ENCODE measurements at regions not wholly inside any gene's neighbourhood (a gene's known extent, or its start where the extent isn't known, plus 50 kb on each side); places are given as distances from the start of the nearest gene placed in this dataset. TPM values are rescaled to one million over a fixed set of nuclear protein-coding genes. Genes with fewer than 3 reads are reported as not detected.

GRCh38 chr3:18481946-18482548 is 56.9 kb upstream of the SATB1 start (continued):
- TF ChIP-seq EGR1 (IDR thresholded peaks at IDR 0.05; ENCODE audit: low read depth in 2 of 2) (no peak), MAX (IDR thresholded peaks at IDR 0.05) (no peak)

DNA sequence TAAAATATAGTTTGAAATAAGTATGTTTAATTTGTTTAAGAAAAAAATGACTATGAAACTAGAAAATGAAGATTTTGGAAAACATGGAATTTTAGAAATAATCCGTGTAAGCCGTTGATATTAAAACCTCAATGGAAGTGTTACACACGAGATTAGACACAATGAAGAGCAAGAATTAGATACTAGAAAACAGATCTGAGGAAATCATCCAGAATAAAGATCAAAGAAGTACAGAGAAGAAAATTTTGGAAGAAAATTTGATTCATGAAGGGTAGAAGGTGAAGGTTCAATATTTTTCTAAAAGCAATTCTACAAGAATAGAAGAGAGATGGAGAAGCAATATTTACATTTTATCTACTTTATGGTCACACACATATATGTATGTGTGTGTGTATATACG is 52.5 kb upstream of the SATB1 start:
- DNase-seq (ENCODE audit: low spot score): no peak
- H3K27me3 ChIP-seq (ENCODE audit: control insufficient read depth in 4 of 4, insufficient read depth in 4 of 4, low read length in 3 of 4): no peaks in the 10 kb centered on the region
- TF ChIP-seq EGR1 (IDR thresholded peaks at IDR 0.05; ENCODE audit: low read depth in 2 of 2) (no peak), JUND (IDR thresholded peaks at IDR 0.05) (no peak), SP1 (IDR thresholded peaks at IDR 0.05) (no peak), TAF1 (conservative IDR thresholded peaks at IDR 0.05) (no peak), ATF3 (IDR thresholded peaks at IDR 0.05) (no peak), ZBTB33 (IDR thresholded peaks at IDR 0.05) (no peak), HNF4G (IDR thresholded peaks at IDR 0.05) (no peak), FOXA1 (IDR thresholded peaks at IDR 0.05) (no peak), GABPA (IDR thresholded peaks at IDR 0.05 in 1 of 2, conservative IDR thresholded peaks at IDR 0.05 in 1 of 2) (no peak), RXRA (IDR thresholded peaks at IDR 0.05) (no peak), FOXA2 (IDR thresholded peaks at IDR 0.05) (no peak), HNF4A (conservative IDR thresholded peaks at IDR 0.05) (no peak), NR2F2 (IDR thresholded peaks at IDR 0.05) (no peak)
- no peak overlapping the region for H3K4me3 ChIP-seq (ENCODE audit: low read depth in 1 of 3, low read length in 3 of 3)
- 93% methylated on average over 4 of the region's 4 CpGs for WGBS
- H3K9me3 ChIP-seq (ENCODE audit: control insufficient read depth in 4 of 4, low read length in 3 of 4): no peaks in the 10 kb centered on the region
- no peaks in the 10 kb centered on the region for H3K36me3 ChIP-seq (ENCODE audit: control insufficient read depth in 4 of 4, insufficient read depth in 3 of 4, low read depth in 1 of 4, low read length in 3 of 4)
- H3K27ac ChIP-seq (ENCODE audit: low read depth in 1 of 2, low read length in 2 of 2): no peak overlapping the region
- H3K9ac ChIP-seq (ENCODE audit: low read depth in 1 of 2, low read length in 2 of 2): no peak overlapping the region
- H3K4me1 ChIP-seq (ENCODE audit: control insufficient read depth in 4 of 4, insufficient read depth in 4 of 4, low read length in 3 of 4): no peaks in the 10 kb centered on the region

Small RNAs in the stretch of these regions (small RNA-seq; reads per million reads assigned to genes)
- gene RNU6-138P: not detected

Measured in liver (tissue), 8 donors.